Testis (tissue), 2 donors: ENCODE measurements at regions not wholly inside any gene's neighbourhood (a gene's known extent, or its start where the extent isn't known, plus 50 kb on each side); places are given as distances from the start of the nearest gene placed in this dataset.

Source experiments
- POLR2A ChIP-seq: fragments of 450-650 bp; IDR thresholded peaks from one replicate; pipeline ENCODE4 v1.6.1; 2017; ENCODE audit warnings: antibody characterized with exemption, mild to moderate bottlenecking, moderate library complexity
- TF ChIP-seq, protein P1 (sequence below), 3 experiments: fragments of 450-650 bp in 2 of 3; fragments of 200-600 bp in 1 of 3; sonication (generic) in 1 of 3; IDR thresholded peaks; one replicate each; pipeline ENCODE4 v1.5.1; 2016 to 2019; ENCODE audit warnings: antibody characterized with exemption in 3 of 3, mild to moderate bottlenecking in 2 of 3, moderate library complexity in 1 of 3

DNA sequence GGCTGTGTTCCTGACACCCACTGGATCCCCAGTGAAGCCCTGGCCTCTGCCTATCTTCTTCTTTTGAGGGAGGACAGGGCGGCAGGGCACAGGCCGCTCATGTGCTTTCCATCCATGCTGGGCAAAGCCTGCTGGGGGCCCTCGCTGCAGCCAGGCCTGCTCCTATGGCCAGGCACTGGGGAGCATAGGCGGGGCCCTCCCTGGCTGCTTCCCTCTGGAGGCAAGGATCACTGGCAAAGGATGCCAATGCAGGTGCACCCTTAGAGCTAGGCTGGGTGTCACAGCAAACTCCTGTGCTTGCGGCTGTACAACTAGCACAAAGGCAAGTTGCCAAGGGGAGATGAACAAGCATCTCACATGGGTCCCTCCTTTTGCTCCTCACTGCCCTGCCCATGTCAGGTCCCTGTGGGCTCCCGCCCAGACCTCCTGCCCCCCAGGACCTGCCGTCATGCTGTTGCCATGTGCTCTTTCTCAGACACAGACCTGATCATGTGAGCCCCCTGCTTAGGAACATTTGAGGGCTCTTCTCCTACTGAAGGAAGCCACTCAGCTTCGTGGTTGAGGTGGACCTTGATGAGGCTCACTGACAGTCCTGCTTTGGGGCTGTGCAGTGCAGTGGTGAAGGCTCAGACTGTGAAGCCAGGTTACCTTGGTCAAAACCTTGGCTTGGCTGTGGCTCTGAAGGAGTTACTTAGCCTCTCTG is 393.6 kb downstream of the PTPRU start:
- TF ChIP-seq, protein P1, sequence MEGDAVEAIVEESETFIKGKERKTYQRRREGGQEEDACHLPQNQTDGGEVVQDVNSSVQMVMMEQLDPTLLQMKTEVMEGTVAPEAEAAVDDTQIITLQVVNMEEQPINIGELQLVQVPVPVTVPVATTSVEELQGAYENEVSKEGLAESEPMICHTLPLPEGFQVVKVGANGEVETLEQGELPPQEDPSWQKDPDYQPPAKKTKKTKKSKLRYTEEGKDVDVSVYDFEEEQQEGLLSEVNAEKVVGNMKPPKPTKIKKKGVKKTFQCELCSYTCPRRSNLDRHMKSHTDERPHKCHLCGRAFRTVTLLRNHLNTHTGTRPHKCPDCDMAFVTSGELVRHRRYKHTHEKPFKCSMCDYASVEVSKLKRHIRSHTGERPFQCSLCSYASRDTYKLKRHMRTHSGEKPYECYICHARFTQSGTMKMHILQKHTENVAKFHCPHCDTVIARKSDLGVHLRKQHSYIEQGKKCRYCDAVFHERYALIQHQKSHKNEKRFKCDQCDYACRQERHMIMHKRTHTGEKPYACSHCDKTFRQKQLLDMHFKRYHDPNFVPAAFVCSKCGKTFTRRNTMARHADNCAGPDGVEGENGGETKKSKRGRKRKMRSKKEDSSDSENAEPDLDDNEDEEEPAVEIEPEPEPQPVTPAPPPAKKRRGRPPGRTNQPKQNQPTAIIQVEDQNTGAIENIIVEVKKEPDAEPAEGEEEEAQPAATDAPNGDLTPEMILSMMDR (IDR thresholded peaks at IDR 0.05) = no peak
- no peak for TF ChIP-seq POLR2A
